ENCODE measurements at regions not wholly inside any gene's neighbourhood (a gene's known extent, or its start where the extent isn't known, plus 50 kb on each side); places are given as distances from the start of the nearest gene placed in this dataset.
A peak's percentile ranks its signal among the peaks of the same experiment; 100 is the strongest.

GRCh38 chr1:198841477-198841876 lies 202.6 kb downstream of the PTPRC start:
- DNase-seq (no peak), ATAC-seq (ENCODE audit: low FRiP score in 2 of 2) (no peak)
- H3K4me3 ChIP-seq, result no peak overlapping the region
- H3K27ac ChIP-seq, result no peak overlapping the region
- TF ChIP-seq POLR2AphosphoS5 (IDR thresholded peaks at IDR 0.05) (no peak), EP300 (IDR thresholded peaks at IDR 0.05) (no peak), POLR2A (IDR thresholded peaks at IDR 0.05) (no peak), CTCF (IDR thresholded peaks at IDR 0.05) (no peak)
- WGBS, 2 donors, result 89 to 91% methylated on average over 3 of the region's 3 CpGs
- H3K9me3 ChIP-seq, result no peaks in the 10 kb centered on the region
- H3K27me3 ChIP-seq, result no peaks in the 10 kb centered on the region
- peaks cover 0 to 3% (median 0%) of the 10 kb centered on the region in 4 donors for H3K4me1 ChIP-seq
- peaks cover 0 to 3% (median 0%) of the 10 kb centered on the region in 4 donors for H3K36me3 ChIP-seq

- Histone ChIP-seq H3K36me3 (peaks cover 0 to 7% (median 0%) of the 10 kb centered on the region in 4 donors), H3K27me3 (no peaks in the 10 kb centered on the region), H3K9me3 (no peaks in the 10 kb centered on the region), H3K27ac (no peak overlapping the region), H3K4me1 (peaks cover 0 to 3% (median 0%) of the 10 kb centered on the region in 4 donors), H3K4me3 (no peak overlapping the region)
- ATAC-seq (ENCODE audit: low FRiP score in 2 of 2) (no peak), DNase-seq (no peak)
- TF ChIP-seq EP300 (IDR thresholded peaks at IDR 0.05) (no peak), POLR2A (IDR thresholded peaks at IDR 0.05) (no peak), CTCF (IDR thresholded peaks at IDR 0.05) (no peak), POLR2AphosphoS5 (IDR thresholded peaks at IDR 0.05) (no peak)
- WGBS, 2 donors, result 90 to 98% methylated on average over 2 of the region's 2 CpGs
Observed at GRCh38 chr1:198842686-198843085, 203.8 kb downstream of the PTPRC start.

GRCh38 chr1:198845271-198845670 lies 206.4 kb downstream of the PTPRC start:
- 75 to 76% methylated on average over 2 of the region's 2 CpGs for WGBS, 2 donors
- Histone ChIP-seq H3K36me3 (peaks cover 0 to 7% (median 0%) of the 10 kb centered on the region in 4 donors), H3K9me3 (no peaks in the 10 kb centered on the region), H3K27me3 (no peaks in the 10 kb centered on the region), H3K4me1 (peaks cover 0 to 3% (median 0%) of the 10 kb centered on the region in 4 donors), H3K27ac (no peak overlapping the region), H3K4me3 (no peak overlapping the region)
- ATAC-seq (ENCODE audit: low FRiP score in 2 of 2) (no peak), DNase-seq (no peak)
- no peak for TF ChIP-seq CTCF (IDR thresholded peaks at IDR 0.05)
- no peak for TF ChIP-seq POLR2A (IDR thresholded peaks at IDR 0.05)
- no peak for TF ChIP-seq POLR2AphosphoS5 (IDR thresholded peaks at IDR 0.05)
- TF ChIP-seq EP300 (IDR thresholded peaks at IDR 0.05), result no peak

- no peaks in the 10 kb centered on the region for H3K27me3 ChIP-seq
- no peaks in the 10 kb centered on the region for H3K9me3 ChIP-seq
- H3K27ac ChIP-seq, result no peak overlapping the region
- no peak overlapping the region for H3K4me3 ChIP-seq
- WGBS, 2 donors, result 72 to 90% methylated on average over 4 of the region's 4 CpGs
- H3K4me1 ChIP-seq, result peaks cover 0 to 3% (median 0%) of the 10 kb centered on the region in 4 donors
- DNase-seq (peak in 1 of 2 donors; percentile 59), ATAC-seq (ENCODE audit: low FRiP score in 2 of 2) (no peak)
- no peak for TF ChIP-seq POLR2A (IDR thresholded peaks at IDR 0.05)
- TF ChIP-seq POLR2AphosphoS5 (IDR thresholded peaks at IDR 0.05), result no peak
- TF ChIP-seq EP300 (IDR thresholded peaks at IDR 0.05), result no peak
- no peak for TF ChIP-seq CTCF (IDR thresholded peaks at IDR 0.05)
- H3K36me3 ChIP-seq, result peaks cover 0 to 9% (median 2%) of the 10 kb centered on the region in 4 donors
Observed at GRCh38 chr1:198845851-198846250, 207.0 kb downstream of the PTPRC start.

GRCh38 chr1:198846556-198846955 lies 207.7 kb downstream of the PTPRC start:
- WGBS, 2 donors, result 81 to 91% methylated on average over 2 of the region's 2 CpGs
- TF ChIP-seq CTCF (IDR thresholded peaks at IDR 0.05) (no peak), EP300 (IDR thresholded peaks at IDR 0.05) (no peak), POLR2AphosphoS5 (IDR thresholded peaks at IDR 0.05) (no peak), POLR2A (IDR thresholded peaks at IDR 0.05) (no peak)
- H3K27me3 ChIP-seq, result no peaks in the 10 kb centered on the region

More at GRCh38 chr1:198846556-198846955, 207.7 kb downstream of the PTPRC start:
- Histone ChIP-seq H3K4me3 (no peak overlapping the region), H3K27ac (no peak overlapping the region), H3K9me3 (no peaks in the 10 kb centered on the region), H3K36me3 (peaks cover 0 to 11% (median 2%) of the 10 kb centered on the region in 4 donors), H3K4me1 (no peaks in the 10 kb centered on the region)
- no peak for DNase-seq
- no peak for ATAC-seq (ENCODE audit: low FRiP score in 2 of 2)

Measured in upper lobe of left lung (tissue), 6 donors.